Suppressor macrophage treated with lipopolysaccharide for 4 hours (primary cell): ENCODE measurements at regions not wholly inside any gene's neighbourhood (a gene's known extent, or its start where the extent isn't known, plus 50 kb on each side); places are given as distances from the start of the nearest gene placed in this dataset.
"Not testable (repeated sequence)": the region's sequence is repeated elsewhere in the genome, so short reads cannot be mapped to it uniquely, and the experiment has no call there.

Source experiments
- DNase-seq: peaks from one replicate; pipeline ENCODE4 v3.0.0-alpha.2; 2020

DNA sequence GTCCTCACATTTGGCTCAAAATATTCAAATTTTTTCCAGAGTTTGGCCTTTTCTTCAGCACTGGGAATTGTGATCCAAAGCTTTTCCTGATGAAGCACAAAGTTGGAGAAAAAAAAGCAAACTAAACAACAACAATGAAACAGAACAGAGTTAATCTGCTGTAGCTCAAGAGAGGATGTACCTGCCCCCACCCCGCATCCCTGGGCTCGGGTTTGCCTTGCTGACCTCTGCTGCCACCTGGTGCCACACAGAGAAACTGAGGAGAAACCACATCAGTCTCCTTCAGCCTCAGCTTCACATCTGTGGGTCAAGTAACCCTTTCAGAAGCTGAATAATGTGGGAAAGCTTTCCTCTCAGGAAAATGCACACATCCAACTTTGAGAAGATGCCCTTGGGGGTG, 290.4 kb downstream of the RTP5 start:
- not testable (repeated sequence) for DNase-seq

DNA sequence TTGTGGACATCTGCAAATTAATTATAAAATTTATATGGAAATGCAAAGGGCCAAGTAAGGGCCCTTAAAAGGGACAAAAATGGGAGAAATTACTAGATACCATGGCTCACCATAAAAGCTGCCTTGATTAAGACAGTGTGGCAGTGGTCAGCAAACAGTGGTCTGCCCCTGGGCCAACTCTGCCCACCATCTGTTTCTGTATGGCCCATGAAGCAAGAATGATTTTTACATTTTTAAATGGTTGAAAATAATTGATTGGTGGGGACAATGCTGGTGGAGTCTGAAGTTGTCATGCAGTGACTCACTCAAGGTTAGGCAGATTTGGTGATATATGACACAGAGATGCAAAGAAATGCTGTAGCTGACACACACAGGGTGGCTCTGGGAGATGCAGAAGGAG, 295.6 kb downstream of the RTP5 start:
- not testable (repeated sequence) for DNase-seq

DNA sequence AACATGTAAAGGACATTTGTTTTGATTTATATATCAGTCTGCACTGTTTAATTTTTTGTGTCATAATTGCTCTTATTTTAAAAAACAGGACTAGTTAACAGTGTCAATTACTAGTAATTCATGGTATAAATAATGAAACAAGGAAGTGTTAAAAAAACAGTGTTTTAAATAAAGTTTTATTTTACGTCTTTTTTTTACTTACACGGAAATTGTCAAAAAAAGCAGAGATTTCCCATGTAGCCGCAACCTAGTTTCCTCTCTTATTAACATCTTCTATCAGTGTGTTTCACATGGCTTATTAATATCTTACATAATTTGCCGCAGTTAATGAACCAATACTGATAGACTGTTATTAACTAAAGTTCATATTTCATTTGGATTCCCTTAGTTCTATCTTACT, 301.8 kb downstream of the RTP5 start:
- not testable (repeated sequence) for DNase-seq
